HG02678 (cell line): ENCODE measurements at regions not wholly inside any gene's neighbourhood (a gene's known extent, or its start where the extent isn't known, plus 50 kb on each side); places are given as distances from the start of the nearest gene placed in this dataset.

Experiments used
- ATAC-seq: cut with Tn5 transposase; IDR thresholded peaks from one replicate; pipeline ENCODE4 v1.9.1; 2021; ENCODE audit warnings: mild to moderate bottlenecking, moderate library complexity; ENCODE audit not compliant: unreplicated experiment

GRCh38 chr18:40532046-40532445 is 1423.0 kb upstream of the PIK3C3 start:
- ATAC-seq = no peak

- no peak for ATAC-seq
These were observed 1424.0 kb upstream of the PIK3C3 start for GRCh38 chr18:40531051-40531450.

- ATAC-seq = no peak
These were observed 1425.6 kb upstream of the PIK3C3 start for GRCh38 chr18:40529478-40529877.

GRCh38 chr18:40524881-40525280 is 1430.2 kb upstream of the PIK3C3 start:
- ATAC-seq = no peak

- ATAC-seq = no peak
These were observed 1431.7 kb upstream of the PIK3C3 start for GRCh38 chr18:40523287-40523686.

- no peak for ATAC-seq
These were observed 1454.0 kb upstream of the PIK3C3 start for GRCh38 chr18:40501026-40501425.

- ATAC-seq = no peak
These were observed 1460.4 kb upstream of the PIK3C3 start for GRCh38 chr18:40494603-40495002.

- ATAC-seq = no peak
These were observed 1461.7 kb upstream of the PIK3C3 start for GRCh38 chr18:40493316-40493715.

GRCh38 chr18:40489301-40489700 is 1465.7 kb upstream of the PIK3C3 start:
- no peak for ATAC-seq

GRCh38 chr18:40485318-40485717 is 1469.7 kb upstream of the PIK3C3 start:
- ATAC-seq = no peak

GRCh38 chr18:40473221-40474029 is 1481.6 kb upstream of the PIK3C3 start:
- ATAC-seq = no peak

- ATAC-seq = no peak
These were observed 1484.3 kb upstream of the PIK3C3 start for GRCh38 chr18:40470723-40471122.

GRCh38 chr18:40469851-40470250 is 1485.2 kb upstream of the PIK3C3 start:
- ATAC-seq = no peak

GRCh38 chr18:40469316-40469715 is 1485.7 kb upstream of the PIK3C3 start:
- ATAC-seq = no peak

- ATAC-seq = no peak
These were observed 1491.0 kb upstream of the PIK3C3 start for GRCh38 chr18:40464032-40464431.

GRCh38 chr18:40453903-40454302 is 1501.1 kb upstream of the PIK3C3 start:
- no peak for ATAC-seq

GRCh38 chr18:40452599-40452998 is 1502.4 kb upstream of the PIK3C3 start:
- no peak for ATAC-seq

GRCh38 chr18:40450751-40451150 is 1504.3 kb upstream of the PIK3C3 start:
- no peak for ATAC-seq

- ATAC-seq = no peak
These were observed 1507.2 kb upstream of the PIK3C3 start for GRCh38 chr18:40447820-40448219.

GRCh38 chr18:40440088-40440487 is 1514.9 kb upstream of the PIK3C3 start:
- ATAC-seq = no peak

GRCh38 chr18:40437517-40437916 is 1517.5 kb upstream of the PIK3C3 start:
- no peak for ATAC-seq

- no peak for ATAC-seq
These were observed 1523.7 kb upstream of the PIK3C3 start for GRCh38 chr18:40431071-40431985.
